SK-N-SH (cell line): ENCODE measurements at regions not wholly inside any gene's neighbourhood (a gene's known extent, or its start where the extent isn't known, plus 50 kb on each side); places are given as distances from the start of the nearest gene placed in this dataset.

Experiments
- CTCF ChIA-PET: fragments of 300-600, 350-600 bp; formaldehyde crosslinking; extraction: SDS; loops from one replicate; lab custom pipeline; 2021; lab: Yijun Ruan, JAX
- POLR2A ChIA-PET: fragments of 350-600 bp; sonication (Branson Sonifier 250); formaldehyde crosslinking; extraction: SDS; loops from one replicate; lab custom pipeline; 2020; ENCODE audit warnings: antibody characterized with exemption, inconsistent platforms; lab: Yijun Ruan, JAX
- DNase-seq: peaks from one replicate; pipeline ENCODE4 v3.0.0; 2012
- H2AFZ ChIP-seq: fragments of 200-600 bp; sonication (generic); 2 replicates; pipeline ENCODE4 v1.8.1; 2016; ENCODE audit warnings: antibody characterized with exemption, mild to moderate bottlenecking, low read depth
- H3F3A ChIP-seq: fragments of 200-600 bp; sonication (generic); replicated peaks from 2 replicates; pipeline ENCODE3; 2016; ENCODE audit warnings: antibody characterized with exemption, mild to moderate bottlenecking; ENCODE audit not compliant: insufficient read depth
- H3K27ac ChIP-seq, 2 experiments: fragments of 200-500 bp in 1 of 2; fragments of 200-600 bp in 1 of 2; sonication (Bioruptor generic) in 1 of 2; sonication (generic), shearing (Covaris generic) in 1 of 2; 2 replicates each; pipeline versions ENCODE4 v1.5.1 to v1.6.1; 2014 to 2016; ENCODE audit warnings: low read depth in 2 of 2, inconsistent platforms in 1 of 2, low read length in 1 of 2, mild to moderate bottlenecking in 1 of 2, mixed read lengths in 1 of 2
- H3K27me3 ChIP-seq: fragments of 200-600 bp; sonication (generic), shearing (Covaris generic); 2 replicates; pipeline ENCODE4 v1.6.1; 2016; ENCODE audit warnings: mixed run types; ENCODE audit not compliant: insufficient read depth
- H3K36me3 ChIP-seq, 2 experiments: fragments of 200-500 bp in 1 of 2; fragments of 200-600 bp in 1 of 2; sonication (Bioruptor generic) in 1 of 2; sonication (generic) in 1 of 2; replicated peaks in 1 of 2; 2 replicates each; pipeline versions ENCODE3 to v1.5.1; 2014 to 2016; ENCODE audit warnings: low read length in 1 of 2, mild to moderate bottlenecking in 1 of 2; ENCODE audit not compliant: insufficient read depth in 2 of 2, control insufficient read depth in 1 of 2
- H3K4me1 ChIP-seq, 2 experiments: fragments of 200-500 bp in 1 of 2; fragments of 200-600 bp in 1 of 2; sonication (Bioruptor generic) in 1 of 2; sonication (generic), shearing (Covaris generic) in 1 of 2; 2 replicates each; pipeline versions ENCODE4 v1.5.1 to v1.6.1; 2014 to 2016; ENCODE audit warnings: low read depth in 1 of 2, low read length in 1 of 2, mixed run types in 1 of 2; ENCODE audit not compliant: insufficient read depth in 2 of 2, control insufficient read depth in 1 of 2
- H3K4me2 ChIP-seq: fragments of 200-600 bp; sonication (generic), shearing (Covaris generic); 2 replicates; pipeline ENCODE4 v1.6.1; 2017; ENCODE audit warnings: mixed run types
- H3K4me3 ChIP-seq, 2 experiments: fragments of 200-500 bp in 1 of 2; fragments of 200-600 bp in 1 of 2; sonication (Bioruptor generic) in 1 of 2; sonication (generic), shearing (Covaris generic) in 1 of 2; 2 replicates each; pipeline versions ENCODE4 v1.5.1 to v1.8.1; 2014 to 2016; ENCODE audit warnings: low read depth in 2 of 2, inconsistent platforms in 1 of 2, low read length in 1 of 2, mild to moderate bottlenecking in 1 of 2, mixed read lengths in 1 of 2, moderate library complexity in 1 of 2
- H3K79me2 ChIP-seq: fragments of 200-600 bp; sonication (generic); 2 replicates; pipeline ENCODE4 v1.8.1; 2017; ENCODE audit warnings: mild to moderate bottlenecking; ENCODE audit not compliant: insufficient read depth
- H3K9ac ChIP-seq: fragments of 200-600 bp; sonication (generic); 2 replicates; pipeline ENCODE4 v1.6.1; 2017; ENCODE audit warnings: mixed run types
- H3K9me2 ChIP-seq: fragments of 200-600 bp; sonication (generic); 2 replicates; pipeline ENCODE4 v1.6.1; 2017; ENCODE audit warnings: mixed run types
- H3K9me3 ChIP-seq: fragments of 200-600 bp; sonication (generic); 2 replicates; pipeline ENCODE4 v1.6.1; 2017; ENCODE audit warnings: mixed run types, mild to moderate bottlenecking, moderate library complexity
- H4K20me1 ChIP-seq: fragments of 200-600 bp; sonication (generic); 2 replicates; pipeline ENCODE4 v1.6.1; 2017; ENCODE audit warnings: mild to moderate bottlenecking, mixed run types; ENCODE audit not compliant: insufficient read depth
- EZH2phosphoT487 ChIP-seq: fragments of 200-600 bp; sonication (generic); IDR thresholded peaks from 2 replicates; pipeline ENCODE4 v1.6.1; 2017; ENCODE audit warnings: low read depth, mixed run types, mild to moderate bottlenecking, antibody characterized with exemption, moderate library complexity, borderline replicate concordance
- FOSL2 ChIP-seq: IDR thresholded peaks from 2 replicates; pipeline ENCODE4 v1.4.0; 2012; ENCODE audit warnings: low read depth, mild to moderate bottlenecking, moderate library complexity, borderline replicate concordance
- GATA2 ChIP-seq: sonication (generic); formaldehyde crosslinking; IDR thresholded peaks from 2 replicates; pipeline ENCODE4 v1.5.0; 2020; ENCODE audit warnings: mild to moderate bottlenecking, missing genetic modification reagents
- NRF1 ChIP-seq: IDR thresholded peaks from 2 replicates; pipeline ENCODE4 v1.6.1; 2012; ENCODE audit warnings: low read depth, mild to moderate bottlenecking, low read length
- TCF12 ChIP-seq: IDR thresholded peaks from 2 replicates; pipeline ENCODE4 v1.4.0; 2012
- WGBS: methylation state at CpG from one replicate; pipeline ENCODE4 v1.1.6; 2017; ENCODE audit warnings: low lambda C conversion rate; 5-methylcytosine and 5-hydroxymethylcytosine counted together
- TF ChIP-seq, protein P1 (sequence below): IDR thresholded peaks from 2 replicates; pipeline ENCODE4; 2012
- TF ChIP-seq, protein P2 (sequence below): fragments of 200-600 bp; sonication (generic); IDR thresholded peaks from 2 replicates; pipeline ENCODE4 v1.6.1; 2017; ENCODE audit warnings: antibody characterized with exemption, mild to moderate bottlenecking, moderate library complexity
- TF ChIP-seq, protein P3 (sequence below): fragments of 150-350 bp; IDR thresholded peaks from 2 replicates; pipeline ENCODE4 v1.6.1; 2017; ENCODE audit warnings: antibody characterized with exemption, low read length, low read depth, borderline replicate concordance
- TF ChIP-seq, protein P4 (sequence below): fragments of 150-350 bp; IDR thresholded peaks from 2 replicates; pipeline ENCODE4 v1.6.1; 2016; ENCODE audit warnings: mild to moderate bottlenecking, low read depth, low read length

DNA sequence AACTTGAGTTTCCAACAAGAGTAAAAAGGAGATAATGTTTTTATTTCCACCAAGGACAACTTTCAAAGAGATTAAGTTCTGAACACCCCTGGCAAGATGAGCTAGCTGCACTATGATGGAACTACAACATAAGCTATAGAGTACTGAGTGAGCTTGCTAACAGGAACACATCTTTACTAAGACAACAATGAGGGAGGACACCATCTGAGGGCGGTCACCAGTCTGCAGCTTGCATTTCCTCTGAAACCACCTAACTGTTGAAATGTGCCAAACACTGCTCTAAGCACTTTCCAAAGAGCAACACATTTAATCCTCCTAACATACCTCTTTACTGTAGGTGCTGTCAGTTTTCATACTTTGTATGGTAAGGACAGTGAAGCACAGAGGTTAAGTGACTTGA lies 68.4 kb downstream of the TCF20 start (continued):
- TF ChIP-seq, protein P1, sequence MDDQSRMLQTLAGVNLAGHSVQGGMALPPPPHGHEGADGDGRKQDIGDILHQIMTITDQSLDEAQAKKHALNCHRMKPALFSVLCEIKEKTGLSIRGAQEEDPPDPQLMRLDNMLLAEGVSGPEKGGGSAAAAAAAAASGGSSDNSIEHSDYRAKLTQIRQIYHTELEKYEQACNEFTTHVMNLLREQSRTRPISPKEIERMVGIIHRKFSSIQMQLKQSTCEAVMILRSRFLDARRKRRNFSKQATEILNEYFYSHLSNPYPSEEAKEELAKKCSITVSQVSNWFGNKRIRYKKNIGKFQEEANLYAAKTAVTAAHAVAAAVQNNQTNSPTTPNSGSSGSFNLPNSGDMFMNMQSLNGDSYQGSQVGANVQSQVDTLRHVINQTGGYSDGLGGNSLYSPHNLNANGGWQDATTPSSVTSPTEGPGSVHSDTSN: no peak
- TF ChIP-seq TCF12: no peak
- TF ChIP-seq, protein P2, sequence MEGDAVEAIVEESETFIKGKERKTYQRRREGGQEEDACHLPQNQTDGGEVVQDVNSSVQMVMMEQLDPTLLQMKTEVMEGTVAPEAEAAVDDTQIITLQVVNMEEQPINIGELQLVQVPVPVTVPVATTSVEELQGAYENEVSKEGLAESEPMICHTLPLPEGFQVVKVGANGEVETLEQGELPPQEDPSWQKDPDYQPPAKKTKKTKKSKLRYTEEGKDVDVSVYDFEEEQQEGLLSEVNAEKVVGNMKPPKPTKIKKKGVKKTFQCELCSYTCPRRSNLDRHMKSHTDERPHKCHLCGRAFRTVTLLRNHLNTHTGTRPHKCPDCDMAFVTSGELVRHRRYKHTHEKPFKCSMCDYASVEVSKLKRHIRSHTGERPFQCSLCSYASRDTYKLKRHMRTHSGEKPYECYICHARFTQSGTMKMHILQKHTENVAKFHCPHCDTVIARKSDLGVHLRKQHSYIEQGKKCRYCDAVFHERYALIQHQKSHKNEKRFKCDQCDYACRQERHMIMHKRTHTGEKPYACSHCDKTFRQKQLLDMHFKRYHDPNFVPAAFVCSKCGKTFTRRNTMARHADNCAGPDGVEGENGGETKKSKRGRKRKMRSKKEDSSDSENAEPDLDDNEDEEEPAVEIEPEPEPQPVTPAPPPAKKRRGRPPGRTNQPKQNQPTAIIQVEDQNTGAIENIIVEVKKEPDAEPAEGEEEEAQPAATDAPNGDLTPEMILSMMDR: no peak
- no peak for TF ChIP-seq EZH2phosphoT487
- TF ChIP-seq, protein P3, sequence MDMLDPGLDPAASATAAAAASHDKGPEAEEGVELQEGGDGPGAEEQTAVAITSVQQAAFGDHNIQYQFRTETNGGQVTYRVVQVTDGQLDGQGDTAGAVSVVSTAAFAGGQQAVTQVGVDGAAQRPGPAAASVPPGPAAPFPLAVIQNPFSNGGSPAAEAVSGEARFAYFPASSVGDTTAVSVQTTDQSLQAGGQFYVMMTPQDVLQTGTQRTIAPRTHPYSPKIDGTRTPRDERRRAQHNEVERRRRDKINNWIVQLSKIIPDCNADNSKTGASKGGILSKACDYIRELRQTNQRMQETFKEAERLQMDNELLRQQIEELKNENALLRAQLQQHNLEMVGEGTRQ: no peak
- no peak for TF ChIP-seq GATA2
- TF ChIP-seq FOSL2: no peak

DNA sequence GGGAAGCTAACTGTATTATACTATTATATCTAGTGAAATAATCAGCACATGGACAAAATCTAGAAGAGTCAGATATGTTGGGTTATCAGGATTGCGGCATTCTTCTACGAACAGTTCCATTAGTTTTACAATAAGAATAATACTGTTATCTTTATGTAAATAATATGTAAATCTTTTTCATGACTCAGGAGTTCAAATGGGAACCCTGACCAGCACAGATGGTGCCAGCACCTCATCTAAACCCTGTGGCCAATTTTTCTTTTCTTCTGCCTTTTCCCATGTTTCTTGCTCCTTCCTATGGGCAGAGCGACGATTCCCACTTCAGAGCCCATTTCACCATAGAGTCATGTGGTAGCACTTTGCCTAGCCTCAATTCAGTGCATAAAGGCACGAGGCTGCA lies 68.4 kb upstream of the CYP2D6 start:
- H3K9ac ChIP-seq: no peak overlapping the region
- H3F3A ChIP-seq: no peaks in the 10 kb centered on the region
- H3K79me2 ChIP-seq: peaks cover 24% of the 10 kb centered on the region
- H4K20me1 ChIP-seq: peaks cover 11% of the 10 kb centered on the region; the same call in 1 of the 2 replicates
- no peaks in the 10 kb centered on the region for H3K4me1 ChIP-seq
- no peaks in the 10 kb centered on the region for H3K27me3 ChIP-seq
- CTCF ChIA-PET: interaction anchor here (1.1 kb wide), 1 partner anchor 108 kb away, joined by 3 read pairs; the partner anchor contains the start of gene NDUFA6
- DNase-seq: no peak
- POLR2A ChIA-PET: no interaction called here
- H3K4me3 ChIP-seq: no peak overlapping the region
- 97% methylated on average over 5 of the region's 5 CpGs for WGBS
- H3K9me3 ChIP-seq: no peaks in the 10 kb centered on the region
- no peak for TF ChIP-seq EZH2phosphoT487
- TF ChIP-seq, protein P4, sequence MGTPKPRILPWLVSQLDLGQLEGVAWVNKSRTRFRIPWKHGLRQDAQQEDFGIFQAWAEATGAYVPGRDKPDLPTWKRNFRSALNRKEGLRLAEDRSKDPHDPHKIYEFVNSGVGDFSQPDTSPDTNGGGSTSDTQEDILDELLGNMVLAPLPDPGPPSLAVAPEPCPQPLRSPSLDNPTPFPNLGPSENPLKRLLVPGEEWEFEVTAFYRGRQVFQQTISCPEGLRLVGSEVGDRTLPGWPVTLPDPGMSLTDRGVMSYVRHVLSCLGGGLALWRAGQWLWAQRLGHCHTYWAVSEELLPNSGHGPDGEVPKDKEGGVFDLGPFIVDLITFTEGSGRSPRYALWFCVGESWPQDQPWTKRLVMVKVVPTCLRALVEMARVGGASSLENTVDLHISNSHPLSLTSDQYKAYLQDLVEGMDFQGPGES: no peak
- H3K36me3 ChIP-seq: no peaks in the 10 kb centered on the region
- H2AFZ ChIP-seq: no peak overlapping the region
- H3K4me2 ChIP-seq: no peak overlapping the region
- no peaks in the 10 kb centered on the region for H3K9me2 ChIP-seq
- H3K27ac ChIP-seq: no peak overlapping the region

DNA sequence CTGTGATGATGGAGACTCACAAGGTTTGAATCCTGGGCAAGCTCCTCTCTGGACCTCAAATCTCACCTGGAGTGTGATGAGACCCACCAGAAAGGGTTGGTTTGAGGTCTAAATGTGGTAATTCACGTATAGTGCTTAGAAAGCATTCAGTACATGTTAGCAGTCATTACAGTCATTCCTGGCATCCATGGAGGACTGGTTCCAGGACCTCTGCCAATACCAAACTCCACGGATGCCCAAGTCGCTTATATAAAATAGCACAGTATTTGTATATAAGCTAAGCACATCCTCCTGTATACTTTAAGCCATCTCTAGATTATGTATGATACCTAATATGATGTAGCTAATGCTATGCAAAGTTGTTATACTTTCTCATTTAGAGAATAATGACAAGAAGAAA lies 67.6 kb upstream of the CYP2D6 start:
- no peak overlapping the region for H3K9ac ChIP-seq
- no peaks in the 10 kb centered on the region for H3F3A ChIP-seq
- H3K27me3 ChIP-seq: no peaks in the 10 kb centered on the region
- no peak for TF ChIP-seq NRF1
- H3K4me2 ChIP-seq: no peak overlapping the region
- 94% methylated on average over 3 of the region's 3 CpGs for WGBS
- H3K4me1 ChIP-seq: no peaks in the 10 kb centered on the region
- no peaks in the 10 kb centered on the region for H3K9me2 ChIP-seq
- ChIA-PET POLR2A (no interaction called here), CTCF (no interaction called here)
- no peak overlapping the region for H3K27ac ChIP-seq
- H4K20me1 ChIP-seq: peaks cover 18% of the 10 kb centered on the region; the same call in 1 of the 2 replicates
- H3K9me3 ChIP-seq: no peaks in the 10 kb centered on the region
- DNase-seq: no peak
- no peak overlapping the region for H3K4me3 ChIP-seq
- H3K36me3 ChIP-seq: no peaks in the 10 kb centered on the region
- peaks cover 22% of the 10 kb centered on the region; the same call in 1 of the 2 replicates for H3K79me2 ChIP-seq
- H2AFZ ChIP-seq: no peak overlapping the region
